ENCODE measurements at regions not wholly inside any gene's neighbourhood (a gene's known extent, or its start where the extent isn't known, plus 50 kb on each side); places are given as distances from the start of the nearest gene placed in this dataset.

DNA sequence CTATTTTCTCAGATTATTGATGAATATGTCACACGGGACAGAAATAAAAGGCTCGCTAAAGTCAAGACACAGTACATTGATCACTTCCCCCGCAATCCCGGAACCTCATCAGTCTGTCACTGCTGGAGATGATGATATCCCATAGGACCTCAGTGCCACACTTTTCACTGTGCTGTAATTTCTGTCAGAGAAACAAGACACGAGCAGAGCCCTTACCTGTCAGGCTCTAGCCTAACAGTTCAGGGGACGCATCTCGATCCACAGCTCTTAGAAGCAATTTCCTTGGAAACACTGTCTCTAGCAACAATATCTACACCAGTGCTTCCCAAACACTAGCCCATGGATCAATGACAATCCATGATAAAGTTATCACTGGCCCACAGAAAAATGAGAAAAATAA lies 140.0 kb downstream of the GRIN2B start:
- DNase-seq (ENCODE audit: low read depth, low spot score) = no peak

DNA sequence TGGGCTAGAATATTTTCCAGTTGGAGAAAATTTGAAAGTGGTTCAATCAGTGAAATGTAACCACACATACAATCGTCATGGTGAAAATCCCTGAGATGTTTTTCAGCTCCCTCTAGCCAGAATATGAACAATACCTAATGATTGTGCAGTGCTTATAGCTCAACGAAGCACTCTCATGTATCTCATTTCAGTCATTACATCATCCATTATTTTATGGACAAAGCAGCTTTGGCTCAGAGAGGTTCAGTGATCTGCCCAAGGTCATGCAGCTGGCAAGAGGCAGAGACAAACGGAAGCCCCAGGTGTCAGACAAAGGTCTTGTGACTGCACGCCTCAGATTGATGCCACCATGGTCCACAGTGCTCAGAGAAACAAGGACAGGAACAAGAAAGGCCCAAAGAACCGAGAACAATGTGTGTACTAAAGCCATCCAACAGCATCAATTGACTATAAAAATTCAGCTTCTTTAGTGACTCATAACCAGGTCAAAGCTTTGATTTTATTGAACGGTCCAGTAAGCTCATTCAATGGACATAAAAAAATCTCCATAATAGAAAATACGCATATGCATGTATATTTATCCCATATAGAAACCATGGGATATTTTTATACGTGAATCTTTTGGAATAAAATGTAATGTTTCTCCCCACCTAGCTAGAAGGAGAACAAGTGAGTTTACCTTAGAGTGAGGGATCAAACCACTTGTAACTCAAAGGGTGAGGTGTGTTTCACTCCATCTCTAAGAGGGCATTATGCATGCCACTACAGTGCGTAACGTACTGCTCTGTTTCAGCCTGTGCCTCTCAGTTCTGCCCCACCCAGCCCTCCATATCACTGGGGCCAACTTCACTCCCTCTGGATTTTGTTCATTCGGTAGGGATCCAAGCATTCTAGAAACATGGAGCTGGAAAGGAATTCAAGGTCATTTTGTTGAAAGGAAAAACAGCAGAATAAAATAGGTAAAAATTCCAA lies 141.8 kb downstream of the GRIN2B start:
- no peak for DNase-seq (ENCODE audit: low read depth, low spot score)

DNA sequence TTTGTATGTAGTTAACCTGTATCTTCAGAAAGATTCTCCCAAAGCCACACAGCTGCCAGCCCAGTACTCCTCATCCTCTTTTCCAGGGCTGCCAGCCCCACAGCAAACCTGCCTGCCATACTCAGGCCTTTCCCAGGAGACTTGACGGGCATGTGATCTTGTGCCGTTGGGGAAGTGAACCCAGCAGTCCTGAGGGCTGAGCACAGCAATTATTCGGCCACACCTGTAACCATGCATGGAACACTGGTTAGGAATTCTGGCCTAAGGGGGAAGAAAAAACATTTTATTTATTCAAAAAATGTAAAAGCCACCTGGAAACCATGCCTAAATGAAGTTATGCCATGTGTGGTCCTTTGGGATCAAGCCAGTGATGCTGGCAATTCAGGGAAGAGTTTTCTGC lies 145.3 kb downstream of the GRIN2B start:
- DNase-seq (ENCODE audit: low read depth, low spot score) = no peak

DNA sequence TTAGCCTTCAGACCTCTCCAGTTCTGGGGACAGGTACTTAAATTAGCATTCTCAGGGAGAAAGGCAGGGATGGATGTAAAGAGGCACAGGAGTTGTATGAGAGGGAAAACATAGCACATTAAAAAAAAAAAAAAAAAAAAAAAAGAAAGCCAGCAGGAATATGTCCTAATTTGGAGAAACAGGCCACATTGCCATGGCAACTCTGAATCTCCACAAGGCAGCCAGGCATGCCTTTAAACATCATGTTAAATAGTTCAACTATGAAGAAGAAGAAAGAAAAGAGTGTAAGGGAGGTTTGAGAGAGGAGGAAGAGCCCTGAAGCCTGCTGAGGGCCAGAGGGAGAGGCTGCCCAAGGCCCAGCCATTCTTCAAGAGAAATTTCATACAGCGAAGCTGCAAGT lies 145.8 kb downstream of the GRIN2B start:
- no peak for DNase-seq (ENCODE audit: low read depth, low spot score)

DNA sequence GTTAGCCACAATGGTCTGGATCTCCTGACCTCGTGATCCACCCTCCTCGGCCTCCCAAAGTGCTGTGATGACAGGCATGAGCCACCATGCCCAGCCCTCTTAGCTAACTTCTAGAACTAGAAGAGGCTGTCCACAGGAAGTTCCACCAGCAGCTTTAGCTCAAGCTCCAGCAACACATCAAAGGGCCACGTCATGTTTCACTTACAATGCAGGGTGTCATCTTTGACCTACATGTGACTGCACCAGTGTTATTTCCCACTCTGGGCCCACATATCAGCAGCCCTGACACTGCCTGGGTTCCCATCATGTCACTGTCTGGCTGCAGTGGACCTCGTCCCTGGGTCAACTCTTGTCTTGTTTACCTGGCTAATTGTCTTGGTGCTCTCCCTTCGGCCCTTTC lies 147.2 kb downstream of the GRIN2B start:
- DNase-seq (ENCODE audit: low read depth, low spot score) = no peak

DNA sequence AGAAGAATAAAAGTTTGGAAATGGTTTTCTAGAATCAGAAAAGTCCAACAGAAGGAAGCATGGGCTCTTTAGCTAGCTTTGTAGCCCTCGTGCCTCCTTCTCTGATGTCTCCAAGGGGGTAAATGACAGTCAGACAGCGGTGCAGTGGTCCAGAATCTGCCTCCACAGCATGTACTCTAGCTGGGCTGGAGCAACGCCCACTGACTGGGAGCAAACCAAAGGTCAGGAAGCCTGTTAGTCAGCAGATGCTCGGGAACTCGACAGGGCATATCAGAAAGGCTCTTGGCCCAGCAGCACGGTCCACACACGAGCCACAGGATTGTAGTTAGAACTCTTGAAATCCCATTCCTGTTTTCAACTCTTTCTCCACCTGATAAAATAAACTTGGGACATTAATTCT lies 164.3 kb downstream of the GRIN2B start:
- no peak for DNase-seq (ENCODE audit: low read depth, low spot score)

DNA sequence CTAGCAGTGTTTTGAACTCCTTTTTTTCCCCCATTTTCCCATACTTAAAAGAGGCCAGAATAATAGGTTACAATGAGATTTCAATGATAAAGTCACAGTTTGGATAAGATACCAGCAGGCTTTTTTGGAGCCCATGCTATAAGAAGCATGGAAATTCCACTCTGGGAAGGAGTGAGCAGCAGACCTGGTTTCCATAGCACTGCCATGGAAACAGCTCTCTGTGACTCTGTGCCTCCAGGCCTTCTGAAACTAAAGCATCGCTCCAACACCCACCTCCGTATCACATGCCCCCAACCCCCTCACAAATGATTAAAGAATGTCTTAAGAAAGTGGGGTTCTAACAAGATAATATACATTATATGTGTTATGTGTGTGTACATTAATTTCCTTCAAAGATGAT lies 165.0 kb downstream of the GRIN2B start:
- no peak for DNase-seq (ENCODE audit: low read depth, low spot score)

DNA sequence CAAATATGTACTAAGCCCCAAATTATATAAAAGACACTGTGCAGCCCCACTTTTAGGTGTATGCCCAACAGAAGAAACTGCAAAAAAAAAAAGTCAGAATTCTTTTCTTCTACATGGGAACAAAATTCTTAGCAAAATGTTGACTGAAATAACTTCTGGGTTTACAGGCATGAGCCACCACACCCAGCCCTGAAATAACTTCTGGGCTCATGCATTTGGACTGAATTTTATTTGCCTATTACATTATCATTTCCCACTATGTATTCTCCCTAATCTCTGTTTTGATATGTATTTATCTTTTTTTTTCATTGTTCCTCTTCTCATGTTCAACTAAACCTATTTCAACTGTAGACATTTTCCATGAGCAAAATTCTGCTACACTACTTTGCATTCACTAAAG lies 169.2 kb downstream of the GRIN2B start:
- DNase-seq (ENCODE audit: low read depth, low spot score) = no peak

DNA sequence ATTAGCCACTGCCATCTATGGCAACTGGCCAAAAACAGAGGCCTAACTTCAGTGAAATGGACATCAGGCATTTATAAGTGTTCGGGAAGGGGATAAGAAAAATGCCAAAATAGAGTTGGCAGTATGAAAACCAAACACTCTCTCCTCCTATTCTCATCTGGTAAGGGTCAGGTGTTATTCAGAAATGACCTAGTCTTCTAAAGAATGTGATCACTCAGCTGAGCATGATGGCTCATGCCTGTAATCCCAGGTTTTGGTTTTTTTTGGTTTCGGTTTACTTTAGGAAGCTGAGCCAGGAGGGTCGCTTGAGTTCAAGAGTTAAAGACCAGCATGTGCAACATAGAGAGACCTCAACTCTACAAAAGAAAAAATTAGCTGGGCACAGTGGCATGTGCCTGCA lies 170.3 kb downstream of the GRIN2B start:
- DNase-seq (ENCODE audit: low read depth, low spot score) = no peak

DNA sequence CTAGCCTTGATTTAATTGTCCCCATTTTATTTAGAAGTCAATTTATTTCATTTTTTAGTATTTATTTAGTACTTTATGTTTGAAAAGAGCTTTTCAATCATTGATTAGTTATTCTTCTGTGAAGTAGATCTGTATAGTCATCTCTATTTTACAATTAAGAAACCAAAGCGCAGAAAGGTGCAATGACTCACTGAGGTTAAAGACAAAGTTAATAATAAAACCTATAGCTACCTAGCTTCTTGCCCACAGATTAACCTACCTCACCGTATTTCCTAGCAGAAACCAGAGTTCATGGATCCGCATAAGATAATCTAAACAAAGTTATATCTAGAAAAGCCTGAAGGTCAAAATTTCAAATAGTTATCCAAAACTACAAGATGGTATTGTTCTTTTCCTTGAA lies 176.4 kb downstream of the GRIN2B start:
- no peak for DNase-seq (ENCODE audit: low read depth, low spot score)

DNA sequence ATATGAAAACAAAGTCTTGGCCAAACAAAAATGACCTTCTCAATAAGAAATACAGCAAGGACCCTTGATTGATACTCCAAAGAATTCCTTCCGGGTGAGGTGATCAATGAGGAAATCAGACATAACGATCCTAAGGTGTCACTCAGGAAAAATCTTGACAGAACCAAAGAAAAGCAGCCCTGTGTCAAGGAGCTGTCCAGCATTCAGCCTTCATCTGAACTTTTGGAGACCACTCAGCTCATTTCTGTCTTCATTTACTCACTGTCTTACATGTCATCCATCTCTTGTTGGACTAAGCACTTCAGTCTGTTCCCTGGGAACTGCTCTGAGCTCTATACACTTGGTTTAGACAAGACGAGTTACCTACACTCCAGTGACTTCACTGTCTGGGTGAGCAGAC lies 179.9 kb downstream of the GRIN2B start:
- DNase-seq (ENCODE audit: low read depth, low spot score) = no peak

DNA sequence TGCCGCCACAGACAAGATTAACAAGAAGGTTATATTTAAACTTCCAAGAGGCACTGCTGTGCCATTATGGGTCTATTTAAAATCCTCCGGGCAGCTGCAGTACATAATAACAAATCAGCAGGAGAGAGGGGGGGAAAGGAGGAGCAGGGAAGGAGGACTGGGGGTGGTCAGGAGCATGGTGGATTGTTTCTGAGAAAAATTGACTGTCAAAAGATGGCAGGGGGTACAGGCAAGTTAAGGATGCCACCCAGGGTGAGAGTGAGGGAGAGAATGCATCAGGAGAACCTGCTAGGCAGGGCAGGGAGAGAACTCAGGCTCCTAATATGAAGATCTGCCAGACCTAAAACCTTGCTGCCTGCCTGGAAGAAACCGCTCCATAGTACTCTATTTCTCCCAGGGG lies 181.8 kb downstream of the GRIN2B start:
- DNase-seq (ENCODE audit: low read depth, low spot score) = no peak

DNA sequence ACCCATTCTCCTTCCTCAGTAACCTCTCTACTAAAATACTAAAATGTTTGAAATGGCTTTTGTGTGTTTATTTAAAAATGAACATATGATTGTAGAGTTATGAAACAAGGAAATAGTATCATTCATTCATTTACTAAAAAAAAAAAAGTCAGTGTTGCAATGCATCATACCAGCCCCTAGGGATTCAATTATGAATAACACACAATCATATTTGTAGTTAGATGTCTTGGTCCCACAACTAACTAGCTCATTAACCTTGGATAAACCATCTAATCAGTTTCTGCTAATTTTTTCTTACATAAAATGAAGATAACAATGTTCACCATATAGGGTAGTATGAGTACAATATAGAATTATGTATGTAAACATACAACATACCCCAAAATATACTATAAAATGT lies 183.2 kb downstream of the GRIN2B start:
- DNase-seq (ENCODE audit: low read depth, low spot score) = no peak

DNA sequence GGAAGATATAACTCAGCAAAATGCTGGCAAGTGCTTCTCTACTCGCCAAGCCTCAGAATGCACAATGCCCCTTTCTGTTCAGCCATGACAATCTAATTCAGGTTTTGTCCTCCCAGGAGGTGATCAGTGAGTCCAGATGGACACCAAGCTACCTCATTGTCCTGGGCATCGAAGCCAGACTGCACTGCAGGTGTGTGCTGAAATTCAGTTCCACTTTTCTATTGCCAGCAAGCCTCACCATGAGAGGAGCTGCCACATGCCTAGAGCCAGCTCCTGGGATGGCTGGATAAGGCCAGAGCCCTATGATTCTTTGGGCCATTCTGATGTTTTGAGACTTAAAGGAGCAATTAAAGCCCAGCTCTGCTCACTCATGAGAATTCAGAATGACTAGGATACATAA lies 186.7 kb downstream of the GRIN2B start:
- DNase-seq (ENCODE audit: low read depth, low spot score) = no peak

DNA sequence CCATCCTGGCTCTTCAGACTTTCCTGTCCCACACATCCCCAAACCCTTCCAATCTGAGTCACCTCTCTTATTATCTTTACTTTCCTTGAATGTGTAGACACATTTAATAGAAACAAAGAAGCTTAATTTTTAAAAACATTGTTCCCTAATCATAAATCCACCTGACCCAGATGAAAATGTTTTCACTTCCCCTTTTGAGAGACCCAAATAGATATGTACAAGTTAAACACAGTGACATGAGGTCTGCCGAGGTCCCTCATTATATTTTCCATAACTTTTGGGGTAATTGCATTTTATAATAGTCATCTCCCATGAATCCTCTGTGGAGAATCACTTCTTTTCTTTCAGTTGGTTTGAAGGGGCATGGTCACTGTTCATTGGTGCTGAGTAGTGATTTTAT lies 191.1 kb downstream of the GRIN2B start:
- no peak for DNase-seq (ENCODE audit: low read depth, low spot score)

DNA sequence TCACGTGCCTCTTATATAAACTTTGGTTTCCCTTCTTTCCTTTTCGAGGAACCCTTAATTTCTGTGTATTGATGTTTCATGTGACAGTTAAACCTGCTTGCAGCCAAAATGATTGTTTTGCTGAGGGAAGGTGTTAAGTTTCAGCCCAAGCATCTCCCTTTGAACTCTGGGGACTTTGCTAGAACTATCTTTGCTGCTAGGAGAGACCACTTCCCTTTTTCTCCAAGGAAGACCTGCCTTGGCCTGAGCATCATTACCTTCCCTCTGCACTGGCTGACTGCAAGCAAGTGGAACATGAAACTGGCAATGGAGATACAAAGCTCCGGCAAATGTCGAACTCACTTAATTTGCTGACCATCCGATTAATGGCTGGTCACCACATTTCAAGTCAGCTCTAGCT lies 192.8 kb downstream of the GRIN2B start:
- no peak for DNase-seq (ENCODE audit: low read depth, low spot score)

DNA sequence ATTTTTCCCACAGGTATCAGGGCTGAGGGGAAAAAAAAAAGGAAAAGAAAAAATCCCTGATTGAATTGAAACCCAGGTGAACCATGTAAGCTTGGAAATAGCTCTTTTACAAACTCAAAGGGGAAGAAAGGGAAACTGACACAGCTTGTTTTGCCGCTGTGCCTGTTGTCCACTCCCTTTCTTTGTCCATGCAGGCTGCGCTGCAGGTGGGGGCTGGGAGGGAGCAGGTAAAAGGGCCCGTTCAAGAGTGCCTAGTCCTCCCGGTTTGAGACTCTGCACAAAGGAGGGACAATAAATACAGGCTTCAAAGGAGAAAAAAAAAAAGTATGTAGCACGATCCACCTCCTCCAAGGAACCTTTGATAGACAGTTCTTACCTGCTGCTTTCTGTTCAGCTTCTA lies 194.8 kb downstream of the GRIN2B start:
- no peak for DNase-seq (ENCODE audit: low read depth, low spot score)

DNA sequence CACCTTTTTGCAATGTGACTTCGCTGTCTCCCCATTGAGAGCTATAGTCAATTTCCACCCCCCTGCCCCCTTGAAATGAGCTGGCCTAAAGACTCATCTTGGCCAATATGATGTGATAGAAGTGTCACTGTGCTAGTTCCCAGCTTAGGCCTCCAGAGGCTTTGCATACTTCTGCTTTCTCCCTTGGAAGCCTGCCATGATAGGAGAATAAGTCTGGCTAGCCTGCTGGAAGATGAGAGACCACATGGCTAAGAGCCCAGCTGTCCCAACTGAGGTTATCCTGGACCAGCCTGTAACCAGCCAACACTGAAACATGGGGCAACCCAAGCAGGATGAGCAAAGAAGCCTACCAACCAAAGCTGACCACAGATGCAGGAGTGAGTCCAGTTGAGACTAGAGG lies 196.9 kb downstream of the GRIN2B start:
- no peak for DNase-seq (ENCODE audit: low read depth, low spot score)

DNA sequence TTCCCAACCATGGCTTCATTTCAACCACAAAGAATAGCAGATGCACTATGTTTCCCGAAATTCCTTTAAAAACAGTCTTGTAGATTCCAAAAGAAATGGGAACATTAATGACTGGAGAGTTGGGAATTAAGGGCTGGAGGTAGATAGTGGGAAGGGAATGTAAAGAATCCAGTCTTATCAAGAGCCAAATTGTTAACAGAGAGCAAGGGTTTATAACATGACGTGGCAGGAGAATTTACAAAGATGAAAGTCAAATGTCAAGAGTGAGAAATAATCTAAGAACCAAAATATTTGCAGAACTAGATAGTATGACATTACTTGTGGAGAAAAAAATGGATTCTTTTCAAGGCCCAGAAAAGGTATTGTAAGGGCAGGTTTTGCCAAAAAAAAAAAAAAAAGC lies 200.9 kb downstream of the GRIN2B start:
- DNase-seq (ENCODE audit: low read depth, low spot score) = no peak

DNA sequence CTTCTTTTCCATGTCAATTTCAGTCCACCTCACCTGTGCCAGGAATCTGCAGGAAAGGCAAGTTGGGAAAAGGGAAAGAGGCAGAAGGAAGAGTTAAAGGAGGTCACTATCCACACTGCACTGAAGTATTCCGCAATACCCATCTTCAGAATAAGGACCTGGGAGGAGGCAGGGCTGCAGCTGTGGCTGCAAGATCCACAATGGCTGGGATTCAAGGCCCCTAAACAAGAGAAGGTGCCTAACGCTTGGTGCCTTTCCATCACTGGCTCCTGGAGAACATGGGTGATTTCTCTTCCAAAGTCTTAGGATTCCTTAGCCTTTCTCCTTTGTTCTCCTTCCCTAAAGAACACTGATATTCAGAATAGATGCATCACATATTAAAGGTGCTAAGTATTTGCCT lies 204.0 kb downstream of the GRIN2B start:
- DNase-seq (ENCODE audit: low read depth, low spot score) = no peak

DNA sequence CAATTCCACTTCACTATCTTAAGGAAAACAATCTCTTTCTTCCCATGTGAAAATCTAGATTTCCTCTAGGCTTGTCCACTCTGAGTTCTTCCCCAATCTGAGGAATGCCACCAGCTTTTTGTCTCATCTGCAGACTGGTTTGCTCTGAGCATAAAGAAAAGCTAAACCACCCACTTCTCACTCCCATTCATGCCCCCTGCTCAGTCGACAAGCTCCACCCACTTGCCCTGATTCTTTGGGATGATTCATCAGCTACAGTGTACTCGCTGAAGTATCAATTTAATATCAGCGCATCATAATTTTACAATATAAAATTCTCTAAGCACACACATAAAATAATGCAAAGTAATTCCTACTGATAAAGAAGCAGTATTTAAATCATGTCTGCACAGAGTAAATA lies 209.1 kb downstream of the GRIN2B start:
- no peak for DNase-seq (ENCODE audit: low read depth, low spot score)

DNA sequence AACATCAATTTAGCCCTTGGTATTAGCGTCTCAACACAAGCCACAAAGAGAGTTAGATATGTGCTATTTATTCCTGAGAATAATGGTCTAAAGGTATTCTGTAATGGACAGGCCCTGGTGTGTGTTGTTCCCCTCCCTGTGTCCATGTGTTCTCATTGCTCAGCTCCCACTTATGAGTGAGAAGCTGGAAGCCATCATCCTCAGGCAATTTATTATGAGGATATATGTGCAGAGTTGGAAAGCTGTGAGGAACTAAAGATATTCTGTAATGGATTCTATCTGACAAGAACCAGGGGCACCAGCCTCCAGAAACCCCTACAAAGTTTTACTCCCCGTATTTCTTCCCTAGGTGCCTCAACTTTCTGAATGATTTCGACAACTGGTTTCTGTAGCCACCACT lies 210.8 kb downstream of the GRIN2B start:
- no peak for DNase-seq (ENCODE audit: low read depth, low spot score)

DNA sequence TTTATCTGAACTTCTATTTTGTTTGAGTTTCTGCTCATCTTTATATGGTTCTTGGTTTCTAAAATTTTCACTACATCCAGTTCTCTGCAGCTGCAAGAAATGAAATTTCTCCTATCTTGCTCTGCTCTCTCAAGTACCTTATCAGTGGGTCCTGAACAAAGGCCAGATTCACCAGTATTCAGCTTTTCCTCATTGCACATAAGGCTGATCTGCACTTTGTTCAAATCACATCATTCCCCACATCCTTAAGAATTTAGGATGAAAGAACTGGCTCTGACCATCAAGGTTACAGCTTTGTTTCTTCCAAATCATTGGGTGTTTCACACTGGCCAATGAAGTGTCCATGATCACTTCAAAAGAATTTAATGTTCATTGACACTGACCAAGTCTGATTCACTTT lies 211.4 kb downstream of the GRIN2B start:
- no peak for DNase-seq (ENCODE audit: low read depth, low spot score)

DNA sequence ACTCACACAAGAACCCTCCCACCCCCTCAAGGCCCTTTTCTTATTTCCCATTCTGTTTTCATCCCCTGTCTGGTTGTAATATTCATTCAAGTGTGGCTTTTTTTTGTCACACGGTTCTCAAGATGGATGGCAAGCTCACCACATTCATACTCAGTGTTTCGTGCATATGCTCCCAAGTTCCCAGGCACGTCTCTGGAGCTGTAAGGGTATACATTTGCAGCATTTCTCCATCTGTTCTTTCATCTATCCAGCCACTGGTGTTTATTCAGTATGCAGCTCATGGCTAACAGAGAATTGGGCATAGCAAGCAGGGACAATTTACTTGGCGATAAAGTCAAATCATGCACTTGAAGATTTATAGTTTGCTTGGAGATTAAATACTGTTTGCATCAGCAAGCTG lies 212.1 kb downstream of the GRIN2B start:
- DNase-seq (ENCODE audit: low read depth, low spot score) = no peak

All from activated CD4-positive, CD25-positive, alpha-beta regulatory T cell treated with anti-CD3 and anti-CD28 coated beads, Interleukin-2, amount 50 U/mL, for 16 hours (primary cell).